HEK293T (cell line): ENCODE measurements at regions not wholly inside any gene's neighbourhood (a gene's known extent, or its start where the extent isn't known, plus 50 kb on each side); places are given as distances from the start of the nearest gene placed in this dataset.

Experiments used
- CTCF ChIA-PET: fragments of 350-600 bp; formaldehyde crosslinking; extraction: SDS; loops from one replicate; lab custom pipeline; 2021; ENCODE audit warnings: antibody characterized with exemption, inconsistent platforms; lab: Yijun Ruan, JAX
- POLR2A ChIA-PET: fragments of 350-600 bp; formaldehyde crosslinking; extraction: SDS; loops from one replicate; lab custom pipeline; 2020; ENCODE audit warnings: antibody characterized with exemption, inconsistent platforms; lab: Yijun Ruan, JAX
- DNase-seq: peaks from one replicate; pipeline ENCODE4 v3.0.0; 2012; ENCODE audit warnings: mixed read lengths; ENCODE audit errors: extremely low spot score
- ARNT ChIP-seq: fragments of 450-650 bp; IDR thresholded peaks from 2 replicates; pipeline ENCODE4 v1.6.1; 2017; ENCODE audit warnings: mild to moderate bottlenecking
- BHLHE40 ChIP-seq: fragments of 450-650 bp; IDR thresholded peaks from 2 replicates; pipeline ENCODE4 v1.6.1; 2016; ENCODE audit warnings: mild to moderate bottlenecking, moderate library complexity, borderline replicate concordance
- CTBP1 ChIP-seq: fragments of 450-650 bp; IDR thresholded peaks from 2 replicates; pipeline ENCODE4 v1.6.1; 2016; ENCODE audit warnings: borderline replicate concordance
- ELF4 ChIP-seq: fragments of 450-650 bp; IDR thresholded peaks from 2 replicates; pipeline ENCODE4 v1.6.1; 2017; ENCODE audit warnings: antibody characterized with exemption
- FOXA1 ChIP-seq: fragments of 450-650 bp; IDR thresholded peaks from 2 replicates; pipeline ENCODE4 v1.6.1; 2016; ENCODE audit warnings: mild to moderate bottlenecking
- FOXK2 ChIP-seq: fragments of 450-650 bp; IDR thresholded peaks from 2 replicates; pipeline ENCODE4 v1.6.1; 2016; ENCODE audit warnings: mild to moderate bottlenecking
- FOXM1 ChIP-seq: fragments of 450-650 bp; IDR thresholded peaks from 2 replicates; pipeline ENCODE4 v1.6.1; 2017; ENCODE audit warnings: mild to moderate bottlenecking, borderline replicate concordance
- HDGF ChIP-seq: fragments of 450-650 bp; IDR thresholded peaks from 2 replicates; pipeline ENCODE4 v1.6.1; 2017; ENCODE audit warnings: antibody characterized with exemption, borderline replicate concordance
- L3MBTL2 ChIP-seq: fragments of 450-650 bp; conservative IDR thresholded peaks from 2 replicates; pipeline ENCODE4 v1.6.1; 2016; ENCODE audit warnings: mild to moderate bottlenecking
- LEF1 ChIP-seq: fragments of 450-650 bp; IDR thresholded peaks from 2 replicates; pipeline ENCODE4 v1.6.1; 2017; ENCODE audit warnings: mild to moderate bottlenecking, borderline replicate concordance
- NFRKB ChIP-seq: fragments of 450-650 bp; IDR thresholded peaks from 2 replicates; pipeline ENCODE4 v1.6.1; 2016; ENCODE audit warnings: mild to moderate bottlenecking, moderate library complexity
- PKNOX1 ChIP-seq: fragments of 450-650 bp; IDR thresholded peaks from 2 replicates; pipeline ENCODE4 v1.6.1; 2016
- SP1 ChIP-seq: fragments of 450-650 bp; IDR thresholded peaks from 2 replicates; pipeline ENCODE4 v1.6.1; 2017
- SUZ12 ChIP-seq: fragments of 450-650 bp; IDR thresholded peaks from 2 replicates; pipeline ENCODE4 v1.6.1; 2016; ENCODE audit warnings: mild to moderate bottlenecking
- TARDBP ChIP-seq: fragments of 450-650 bp; IDR thresholded peaks from 2 replicates; pipeline ENCODE4 v1.6.1; 2016
- ZNF384 ChIP-seq: fragments of 450-650 bp; IDR thresholded peaks from 2 replicates; pipeline ENCODE4 v1.6.1; 2016

DNA sequence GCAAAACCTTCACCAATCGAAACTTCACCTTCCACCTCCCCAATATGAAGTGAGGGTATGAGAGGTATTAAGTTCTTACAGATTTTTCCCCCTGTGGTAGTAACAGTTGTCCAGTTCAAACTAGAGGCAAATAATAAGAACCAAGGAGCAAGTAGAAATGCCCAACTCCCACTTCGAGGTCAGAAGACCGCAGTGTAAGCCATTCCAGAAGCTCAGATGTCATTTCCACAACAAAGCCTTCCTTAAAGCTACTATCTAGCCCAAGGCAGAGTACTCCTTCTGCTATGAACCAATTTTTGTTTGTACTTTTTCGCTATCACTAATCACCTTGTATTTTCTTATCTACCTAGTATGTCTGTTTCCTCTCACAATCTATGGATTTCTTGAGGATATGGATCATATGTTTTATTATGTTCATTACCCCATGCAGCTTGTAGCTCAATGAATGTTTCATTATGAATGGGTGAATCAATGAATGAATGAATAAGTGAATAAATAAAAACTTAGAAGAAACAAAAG is 235.7 kb upstream of the KCNMB2 start:
- TF ChIP-seq PKNOX1 (no peak), NFRKB (no peak), FOXM1 (no peak)
- ChIA-PET CTCF (no interaction called here), POLR2A (no interaction called here)
- no peak for DNase-seq

DNA sequence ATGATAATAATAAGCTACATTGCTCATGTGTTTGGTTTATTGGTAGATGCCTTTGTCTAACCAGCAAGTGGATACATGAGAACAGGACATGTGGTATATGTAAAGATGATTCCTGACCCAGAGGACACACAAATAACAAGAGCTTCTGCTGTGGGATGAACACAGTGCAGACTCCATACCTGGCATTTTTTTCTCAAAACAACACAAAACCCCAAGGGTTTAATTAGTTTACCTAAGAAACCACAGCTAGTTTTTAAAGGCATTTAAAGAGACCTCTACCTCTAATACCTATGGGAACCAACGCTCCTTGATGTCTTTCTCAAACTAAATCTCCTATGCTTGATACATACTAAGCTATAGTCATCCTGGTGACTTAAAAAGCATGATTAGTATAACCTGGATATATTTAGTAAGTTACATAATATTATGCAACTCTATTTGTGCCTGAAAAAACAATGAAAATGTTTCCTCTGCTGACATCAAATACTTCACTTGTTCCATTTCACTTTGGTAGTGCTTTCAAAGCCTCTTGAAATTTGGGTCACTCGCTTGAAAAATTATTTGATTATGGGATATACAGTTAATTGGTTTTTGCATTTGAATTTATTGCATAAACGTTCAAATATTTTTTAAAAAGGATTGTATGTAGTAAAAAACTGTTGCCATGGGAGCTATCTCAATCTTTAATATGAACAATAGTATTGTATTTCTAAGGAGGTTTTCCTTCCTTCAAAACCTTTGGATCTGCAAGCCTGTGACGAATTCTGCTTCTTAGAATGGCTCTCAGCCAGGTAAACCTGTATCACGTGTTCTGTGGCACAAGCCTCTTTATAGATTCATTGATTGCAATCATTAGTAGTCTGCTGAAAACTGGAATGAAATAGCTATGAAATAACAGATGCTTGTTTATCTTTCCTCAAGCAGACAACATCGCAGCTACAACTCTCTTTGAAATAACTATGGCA is 233.0 kb upstream of the KCNMB2 start:
- TF ChIP-seq ELF4 = no peak
- no peak for TF ChIP-seq FOXA1
- ChIA-PET POLR2A (no interaction called here), CTCF (interaction anchor here (0.6 kb wide), 1 partner anchor 437 kb away, joined by 3 read pairs; no protein-coding TSS in a partner anchor)
- no peak for DNase-seq

- TF ChIP-seq PKNOX1 (no peak), HDGF (no peak), LEF1 (no peak), FOXM1 (no peak), ZNF384 (no peak), FOXA1 (no peak), BHLHE40 (no peak), FOXK2 (no peak), SUZ12 (no peak), L3MBTL2 (no peak), ELF4 (no peak), CTBP1 (no peak), TARDBP (no peak)
- DNase-seq = no peak
- POLR2A ChIA-PET = no interaction called here
- CTCF ChIA-PET = no interaction called here
These were observed 231.3 kb upstream of the KCNMB2 start for GRCh38 chr3:178304758-178305467.

DNA sequence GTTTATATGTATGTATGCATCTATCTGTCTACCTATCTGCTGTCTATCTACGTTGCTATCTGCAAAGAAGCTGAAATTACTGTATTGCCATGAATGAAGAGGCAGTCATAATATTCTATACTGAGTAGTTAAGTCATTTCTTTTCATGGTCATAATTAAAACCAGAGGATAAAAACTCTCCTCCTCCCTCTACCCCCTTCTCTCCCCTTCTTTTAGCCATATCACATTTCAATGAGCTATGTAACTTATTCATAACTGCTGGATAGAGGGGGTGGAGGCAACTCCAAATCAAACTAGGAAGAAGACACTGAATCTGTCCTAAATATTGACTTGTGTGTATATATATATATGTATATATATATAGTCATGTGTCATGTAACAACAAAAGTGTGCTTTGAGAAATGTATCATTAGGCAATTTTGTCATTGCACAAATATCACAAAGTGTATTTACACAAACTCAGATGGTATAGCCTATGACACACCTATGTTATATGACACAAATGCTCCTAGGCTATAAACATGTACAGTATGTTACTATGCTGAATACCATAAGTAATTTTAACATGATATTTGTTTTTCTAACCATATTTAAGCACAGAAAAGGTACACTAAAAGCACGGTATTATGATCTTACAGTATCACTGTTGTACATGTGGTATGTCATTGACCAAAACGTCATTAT is 229.7 kb upstream of the KCNMB2 start:
- no peak for DNase-seq
- ChIA-PET CTCF (no interaction called here), POLR2A (no interaction called here)
- no peak for TF ChIP-seq BHLHE40
- TF ChIP-seq SUZ12 = no peak
- TF ChIP-seq LEF1 = no peak
- TF ChIP-seq FOXK2 = no peak
- no peak for TF ChIP-seq CTBP1
- TF ChIP-seq ZNF384 = no peak
- no peak for TF ChIP-seq FOXA1
- TF ChIP-seq PKNOX1 = no peak
- no peak for TF ChIP-seq SP1
- TF ChIP-seq L3MBTL2 = no peak
- TF ChIP-seq FOXM1 = no peak
- no peak for TF ChIP-seq ARNT

DNA sequence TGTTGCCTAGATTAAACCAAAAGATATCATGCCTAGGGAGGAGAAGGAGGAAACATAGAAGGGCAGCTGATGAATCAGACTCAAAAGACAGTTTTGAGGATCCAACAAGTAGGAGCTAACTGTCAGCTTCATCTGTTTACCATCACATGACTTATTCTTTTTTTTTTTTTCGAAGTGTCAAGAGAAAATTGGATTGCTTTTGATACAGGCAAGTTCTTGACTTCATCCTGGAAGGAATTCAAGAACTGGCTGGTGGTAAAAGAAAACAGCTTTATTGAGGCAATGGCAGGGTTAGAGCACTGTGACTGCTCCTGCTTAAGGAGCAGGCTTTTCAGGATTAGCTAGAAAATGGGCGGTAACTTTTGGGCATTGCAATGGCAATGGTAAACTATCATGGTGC is 227.5 kb upstream of the KCNMB2 start:
- no peak for TF ChIP-seq FOXK2
- no peak for TF ChIP-seq ZNF384
- TF ChIP-seq L3MBTL2 = no peak
- TF ChIP-seq FOXM1 = no peak
- no peak for TF ChIP-seq FOXA1
- TF ChIP-seq CTBP1 = no peak
- no peak for TF ChIP-seq PKNOX1
- TF ChIP-seq NFRKB = no peak
- no peak for TF ChIP-seq SP1
- TF ChIP-seq TARDBP = no peak
- no peak for TF ChIP-seq HDGF
- TF ChIP-seq SUZ12 = no peak
- no peak for TF ChIP-seq ARNT
- TF ChIP-seq ELF4 = no peak
- no peak for TF ChIP-seq LEF1
- TF ChIP-seq BHLHE40 = no peak
- POLR2A ChIA-PET = no interaction called here
- no peak for DNase-seq
- CTCF ChIA-PET = no interaction called here

DNA sequence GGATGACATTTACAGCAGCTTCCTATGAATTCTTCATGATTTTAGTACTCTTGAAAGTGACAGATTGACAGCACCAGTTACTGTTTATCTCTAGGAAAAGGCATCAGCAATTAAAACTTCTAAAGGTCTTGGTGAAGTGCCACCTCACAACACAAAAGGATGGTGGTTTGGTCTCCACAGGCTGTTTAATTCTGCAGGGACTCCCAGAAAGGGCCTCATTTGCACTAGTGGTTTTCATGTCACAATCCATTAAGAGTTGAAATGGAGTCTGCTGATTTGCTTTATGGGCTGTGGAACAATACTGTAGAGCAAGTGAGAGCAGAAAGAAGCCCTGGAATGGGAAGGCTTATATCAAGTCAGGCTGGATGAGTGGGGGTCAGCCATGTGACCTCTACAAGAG is 225.3 kb upstream of the KCNMB2 start:
- TF ChIP-seq FOXM1 (no peak), ELF4 (no peak), SP1 (no peak)
- DNase-seq = no peak
- ChIA-PET POLR2A (no interaction called here), CTCF (no interaction called here)
